ENCODE measurements at regions not wholly inside any gene's neighbourhood (a gene's known extent, or its start where the extent isn't known, plus 50 kb on each side); places are given as distances from the start of the nearest gene placed in this dataset.

DNA sequence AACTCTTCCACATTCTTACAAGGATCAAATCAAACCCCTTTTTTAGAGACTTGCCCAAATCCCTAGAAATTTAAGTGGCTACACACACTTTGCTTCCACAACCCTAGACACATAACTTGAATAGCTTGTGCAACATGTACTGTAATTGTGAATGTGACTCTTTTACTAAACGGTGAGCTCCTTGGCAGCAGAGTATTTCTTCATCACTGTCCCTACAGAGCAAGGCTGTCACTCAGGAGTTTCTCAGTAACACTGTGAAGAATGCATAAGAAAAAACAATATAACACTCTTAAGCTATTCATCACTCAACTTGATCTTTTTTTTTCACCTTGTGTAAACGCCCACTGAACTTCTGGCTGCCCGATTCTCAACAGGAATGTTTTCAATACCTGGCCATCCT lies 53.8 kb upstream of the ADAMTS18 start:
- TF ChIP-seq, protein P1, sequence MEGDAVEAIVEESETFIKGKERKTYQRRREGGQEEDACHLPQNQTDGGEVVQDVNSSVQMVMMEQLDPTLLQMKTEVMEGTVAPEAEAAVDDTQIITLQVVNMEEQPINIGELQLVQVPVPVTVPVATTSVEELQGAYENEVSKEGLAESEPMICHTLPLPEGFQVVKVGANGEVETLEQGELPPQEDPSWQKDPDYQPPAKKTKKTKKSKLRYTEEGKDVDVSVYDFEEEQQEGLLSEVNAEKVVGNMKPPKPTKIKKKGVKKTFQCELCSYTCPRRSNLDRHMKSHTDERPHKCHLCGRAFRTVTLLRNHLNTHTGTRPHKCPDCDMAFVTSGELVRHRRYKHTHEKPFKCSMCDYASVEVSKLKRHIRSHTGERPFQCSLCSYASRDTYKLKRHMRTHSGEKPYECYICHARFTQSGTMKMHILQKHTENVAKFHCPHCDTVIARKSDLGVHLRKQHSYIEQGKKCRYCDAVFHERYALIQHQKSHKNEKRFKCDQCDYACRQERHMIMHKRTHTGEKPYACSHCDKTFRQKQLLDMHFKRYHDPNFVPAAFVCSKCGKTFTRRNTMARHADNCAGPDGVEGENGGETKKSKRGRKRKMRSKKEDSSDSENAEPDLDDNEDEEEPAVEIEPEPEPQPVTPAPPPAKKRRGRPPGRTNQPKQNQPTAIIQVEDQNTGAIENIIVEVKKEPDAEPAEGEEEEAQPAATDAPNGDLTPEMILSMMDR (IDR thresholded peaks at IDR 0.05): no peak
- TF ChIP-seq POLR2A (IDR thresholded peaks at IDR 0.05): no peak
- no peak for DNase-seq
- no peaks in the 10 kb centered on the region for H3K4me1 ChIP-seq
- no peaks in the 10 kb centered on the region for H3K36me3 ChIP-seq
- no peak overlapping the region for H3K4me3 ChIP-seq
- no peak overlapping the region for H3K27ac ChIP-seq
- intact Hi-C loops (cut with DNase I; ENCODE audit: low total_unique reads): no loop called here
- H3K27me3 ChIP-seq: no peaks in the 10 kb centered on the region
- H3K9me3 ChIP-seq: no peaks in the 10 kb centered on the region

DNA sequence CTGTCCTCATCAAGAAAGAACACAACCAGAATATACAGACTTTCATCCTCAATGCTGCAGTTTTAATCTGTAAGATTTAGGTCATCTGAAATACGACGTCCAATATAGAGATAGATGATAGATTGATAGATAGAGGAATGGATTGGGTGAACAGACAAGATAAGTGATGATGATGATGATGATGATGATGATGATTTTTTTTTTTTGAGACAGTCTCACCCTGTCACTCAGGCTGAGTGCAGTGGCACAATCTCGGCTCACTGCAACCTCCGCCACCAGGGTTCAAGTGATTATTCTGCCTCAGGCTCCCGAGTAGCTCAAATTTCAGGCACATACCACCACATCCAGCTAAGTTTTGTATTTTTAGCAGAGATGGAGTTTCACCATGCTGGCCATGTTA lies 56.3 kb upstream of the ADAMTS18 start:
- Histone ChIP-seq H3K4me1 (no peaks in the 10 kb centered on the region), H3K4me3 (no peak overlapping the region), H3K9me3 (no peaks in the 10 kb centered on the region), H3K27me3 (no peaks in the 10 kb centered on the region), H3K27ac (no peak overlapping the region), H3K36me3 (no peaks in the 10 kb centered on the region)
- intact Hi-C loops (cut with DNase I; ENCODE audit: low total_unique reads): no loop called here
- DNase-seq: no peak
- TF ChIP-seq, protein P1 (IDR thresholded peaks at IDR 0.05): no peak
- no peak for TF ChIP-seq POLR2A (IDR thresholded peaks at IDR 0.05)

DNA sequence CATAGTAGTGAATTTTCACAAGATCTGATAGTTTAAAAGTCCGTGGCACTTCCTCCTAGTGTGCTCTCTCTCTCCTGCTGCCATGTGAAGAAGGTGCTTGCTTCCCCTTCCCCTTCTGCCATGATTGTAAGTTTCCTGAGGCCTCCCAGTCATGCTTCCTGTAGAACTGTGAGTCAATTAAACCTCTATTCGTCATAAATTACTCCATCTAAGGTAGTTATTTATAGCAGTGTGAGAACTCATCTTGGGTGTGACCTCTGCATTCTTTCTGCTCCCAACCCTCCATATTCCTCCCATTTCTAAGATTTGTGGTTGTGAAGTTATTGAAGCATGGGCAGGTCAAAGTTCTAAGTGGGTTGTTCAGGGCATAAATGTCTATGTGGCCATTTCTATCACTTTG lies 62.1 kb upstream of the ADAMTS18 start:
- no peak for DNase-seq
- H3K9me3 ChIP-seq: no peaks in the 10 kb centered on the region
- no peak for TF ChIP-seq POLR2A (IDR thresholded peaks at IDR 0.05)
- TF ChIP-seq, protein P1 (IDR thresholded peaks at IDR 0.05): no peak
- H3K4me1 ChIP-seq: peaks cover 0 to under 1% of the 10 kb centered on the region in 2 donors
- no peaks in the 10 kb centered on the region for H3K27me3 ChIP-seq
- no peak overlapping the region for H3K27ac ChIP-seq
- H3K36me3 ChIP-seq: no peaks in the 10 kb centered on the region
- H3K4me3 ChIP-seq: no peak overlapping the region
- intact Hi-C loops (cut with DNase I; ENCODE audit: low total_unique reads): no loop called here

DNA sequence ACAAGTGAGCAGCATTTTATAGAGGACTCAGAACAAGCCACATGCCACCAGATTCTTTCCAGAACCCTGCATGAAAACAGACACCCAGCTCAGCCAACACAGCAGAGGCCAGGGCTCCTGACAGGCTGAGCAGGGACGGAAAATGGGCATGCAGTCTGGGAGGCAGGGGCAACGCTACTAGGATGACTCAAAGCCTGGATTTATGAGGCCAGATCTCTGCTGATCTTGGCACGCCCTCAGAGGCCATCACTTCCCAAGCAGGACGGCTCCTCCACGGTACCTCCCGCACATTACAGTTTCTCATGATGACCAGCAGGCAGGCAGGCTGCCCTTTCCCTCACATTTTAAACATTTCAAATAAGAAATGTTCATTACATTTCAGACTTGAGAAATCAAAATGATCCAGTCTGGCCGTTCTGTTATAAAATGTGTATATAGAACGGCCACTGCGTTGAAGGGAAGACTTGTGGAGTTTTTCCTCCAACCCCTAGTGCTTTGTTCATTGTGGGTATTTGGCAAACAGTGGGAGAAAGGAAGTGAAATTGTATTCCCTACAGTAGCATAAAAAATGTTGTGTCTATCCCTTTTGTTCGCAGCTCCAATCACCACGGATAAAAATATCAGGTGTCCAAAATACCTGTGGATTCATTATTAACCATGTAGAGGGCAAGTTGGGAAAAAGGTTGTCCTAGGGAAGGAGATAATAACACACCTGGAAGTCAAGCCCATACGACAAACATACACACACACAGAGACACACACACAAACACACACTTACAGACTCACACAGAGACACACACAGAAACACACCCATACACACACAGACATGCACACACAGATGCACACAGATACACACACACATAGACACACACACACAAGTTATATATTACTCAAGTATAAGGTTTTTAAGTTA lies 64.8 kb upstream of the ADAMTS18 start:
- Histone ChIP-seq H3K4me1 (peaks cover 0 to 8% of the 10 kb centered on the region in 2 donors), H3K27me3 (no peaks in the 10 kb centered on the region), H3K4me3 (no peak overlapping the region), H3K27ac (peak overlapping the region; percentile 35 to 36), H3K36me3 (no peaks in the 10 kb centered on the region), H3K9me3 (no peaks in the 10 kb centered on the region)
- TF ChIP-seq, protein P1 (IDR thresholded peaks at IDR 0.05): no peak
- no peak for TF ChIP-seq POLR2A (IDR thresholded peaks at IDR 0.05)
- peak; percentile 59 to 80 for DNase-seq
- intact Hi-C loops (cut with DNase I; ENCODE audit: low total_unique reads): no loop called here

DNA sequence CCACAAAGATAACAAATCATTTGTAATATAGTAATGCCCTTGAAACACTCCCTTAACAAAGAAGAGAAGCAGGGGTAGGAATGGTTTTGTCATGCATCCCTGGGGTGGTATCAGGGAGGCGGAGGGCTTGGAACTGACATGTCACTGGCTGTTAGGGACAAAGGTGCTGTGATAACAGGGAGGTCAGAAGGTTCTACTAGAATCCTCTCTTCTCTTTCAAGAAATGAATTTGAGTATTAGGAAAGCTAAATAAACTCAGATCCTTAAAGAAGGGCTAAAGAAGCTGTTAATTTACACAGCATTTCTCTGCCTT lies 65.4 kb upstream of the ADAMTS18 start:
- Histone ChIP-seq H3K4me1 (peaks cover 0 to 8% of the 10 kb centered on the region in 2 donors), H3K27ac (peak overlapping the region in 1 of 2 donors; percentile 2), H3K9me3 (no peaks in the 10 kb centered on the region), H3K27me3 (no peaks in the 10 kb centered on the region), H3K4me3 (no peak overlapping the region), H3K36me3 (no peaks in the 10 kb centered on the region)
- intact Hi-C loops (cut with DNase I; ENCODE audit: low total_unique reads): no loop called here
- TF ChIP-seq, protein P1 (IDR thresholded peaks at IDR 0.05): no peak
- TF ChIP-seq POLR2A (IDR thresholded peaks at IDR 0.05): no peak
- no peak for DNase-seq
